Sigmoid colon (tissue), 6 donors: ENCODE measurements at regions not wholly inside any gene's neighbourhood (a gene's known extent, or its start where the extent isn't known, plus 50 kb on each side); places are given as distances from the start of the nearest gene placed in this dataset.

Experiments
- DNase-seq: peaks from one replicate; pipeline ENCODE4 v3.0.0-alpha.2; 2019
- H3K27ac ChIP-seq, 4 donors: fragments of 200-600 bp; sonication (generic); one replicate each; pipeline ENCODE4 v1.5.1; 2016 to 2019; ENCODE audit warnings: mild to moderate bottlenecking in 1 of 4
- H3K27me3 ChIP-seq, 3 donors: fragments of 200-600 bp; sonication (generic); one replicate each; pipeline ENCODE4 v1.5.1; 2019; ENCODE audit warnings: mild to moderate bottlenecking in 1 of 3
- H3K36me3 ChIP-seq, 4 donors: fragments of 200-600 bp; sonication (generic); one replicate each; pipeline ENCODE4 v1.5.1; 2016 to 2019
- H3K4me1 ChIP-seq, 4 donors: fragments of 200-600 bp; sonication (generic); one replicate each; pipeline ENCODE4 v1.5.1; 2017 to 2019
- H3K4me3 ChIP-seq, 4 donors: fragments of 200-600 bp; sonication (generic); one replicate each; pipeline ENCODE4 v1.5.1; 2017 to 2019; ENCODE audit warnings: mild to moderate bottlenecking in 2 of 4, moderate library complexity in 1 of 4
- H3K9me3 ChIP-seq, 4 donors: fragments of 200-600 bp in 3 of 4; sonication (generic) in 3 of 4; one replicate each; pipeline versions ENCODE4 v1.5.1 to v1.6.1; 2013 to 2019
- CTCF ChIP-seq, 4 experiments: fragments of 450-650 bp in 3 of 4; fragments of 200-600 bp in 1 of 4; IDR thresholded peaks; one replicate each; pipeline ENCODE4 v1.5.1; 2016 to 2019; ENCODE audit warnings: antibody characterized with exemption in 4 of 4, mild to moderate bottlenecking in 3 of 4, moderate library complexity in 2 of 4
- EP300 ChIP-seq, 4 donors: sonication (generic); formaldehyde crosslinking; IDR thresholded peaks; one replicate each; pipeline ENCODE4 v1.6.1; 2017; ENCODE audit warnings: antibody characterized with exemption in 4 of 4
- POLR2A ChIP-seq, 2 donors: fragments of 450-650 bp; IDR thresholded peaks; one replicate each; pipeline ENCODE4 v1.6.1; 2016; ENCODE audit warnings: antibody characterized with exemption in 2 of 2, mild to moderate bottlenecking in 2 of 2, moderate library complexity in 2 of 2
- POLR2AphosphoS5 ChIP-seq, 4 donors: sonication (generic); formaldehyde crosslinking; IDR thresholded peaks; one replicate each; pipeline ENCODE4 v1.6.1; 2017; ENCODE audit warnings: antibody characterized with exemption in 4 of 4
- WGBS, 2 donors: extraction: QIAGEN DNeasy Blood & Tissue Kit; methylation state at CpG; one replicate each; pipeline ENCODE4 v1.1.7; 2013; 5-methylcytosine and 5-hydroxymethylcytosine counted together
- intact Hi-C: fragments of 100-400 bp; cut with DNase I; formaldehyde crosslinking; loops from one replicate; pipeline ENCODE4 v1.15.1; 2023
- donor health status: healthy with polysubstance abuse.
- donor health status: healthy.

GRCh38 chr7:131630427-131630826, 74.0 kb upstream of the PODXL start:
- intact Hi-C loops = no loop called here
- H3K27me3 ChIP-seq = no peaks in the 10 kb centered on the region
- H3K36me3 ChIP-seq = no peaks in the 10 kb centered on the region
- 83 to 88% methylated on average over 4 of the region's 4 CpGs for WGBS, 2 donors
- no peaks in the 10 kb centered on the region for H3K9me3 ChIP-seq
- no peak for DNase-seq
- TF ChIP-seq POLR2A (IDR thresholded peaks at IDR 0.05) (no peak), CTCF (IDR thresholded peaks at IDR 0.05) (no peak), EP300 (IDR thresholded peaks at IDR 0.05) (no peak), POLR2AphosphoS5 (IDR thresholded peaks at IDR 0.05) (no peak)
- no peak overlapping the region for H3K27ac ChIP-seq
- peaks cover 0 to 14% (median 0%) of the 10 kb centered on the region in 4 donors for H3K4me1 ChIP-seq
- no peak overlapping the region for H3K4me3 ChIP-seq

GRCh38 chr7:131629217-131629882, 72.9 kb upstream of the PODXL start:
- no peaks in the 10 kb centered on the region for H3K9me3 ChIP-seq
- TF ChIP-seq CTCF (IDR thresholded peaks at IDR 0.05) = no peak
- H3K27me3 ChIP-seq = no peaks in the 10 kb centered on the region
- H3K27ac ChIP-seq = no peak overlapping the region
- H3K36me3 ChIP-seq = no peaks in the 10 kb centered on the region
- DNase-seq = no peak
- peaks cover 0 to 14% (median 0%) of the 10 kb centered on the region in 4 donors for H3K4me1 ChIP-seq
- 78 to 81% methylated on average over 13 of the region's 13 CpGs for WGBS, 2 donors
- intact Hi-C loops = no loop called here
- no peak overlapping the region for H3K4me3 ChIP-seq

DNA sequence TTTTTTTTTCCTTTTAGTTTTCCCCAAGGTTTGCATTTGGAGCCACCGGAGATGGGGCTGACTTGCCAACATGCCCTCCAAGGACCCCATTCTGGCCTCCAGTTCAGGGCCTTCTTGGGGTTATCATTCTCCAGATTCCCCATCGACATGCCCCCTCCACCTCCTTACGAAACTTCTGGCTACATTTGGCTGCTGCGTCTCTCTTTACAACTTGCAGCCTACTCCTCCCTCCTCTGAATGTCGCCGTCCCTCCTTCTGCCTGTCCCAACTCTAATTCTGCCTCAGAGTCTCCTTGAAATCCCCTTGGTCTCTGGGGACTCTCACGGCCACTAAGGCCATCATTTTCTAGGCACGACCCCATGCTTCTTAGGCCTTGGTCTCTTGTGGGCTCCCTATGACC, 72.2 kb upstream of the PODXL start:
- DNase-seq = no peak
- H3K4me3 ChIP-seq = no peak overlapping the region
- H3K36me3 ChIP-seq = no peaks in the 10 kb centered on the region
- H3K27ac ChIP-seq = no peak overlapping the region
- WGBS, 2 donors = 69 to 85% methylated on average over 8 of the region's 8 CpGs
- intact Hi-C loops = no loop called here
- no peaks in the 10 kb centered on the region for H3K27me3 ChIP-seq
- peaks cover 0 to 11% (median 0%) of the 10 kb centered on the region in 4 donors for H3K4me1 ChIP-seq
- no peaks in the 10 kb centered on the region for H3K9me3 ChIP-seq
- TF ChIP-seq POLR2AphosphoS5 (IDR thresholded peaks at IDR 0.05) = no peak
- TF ChIP-seq EP300 (IDR thresholded peaks at IDR 0.05) = no peak
- no peak for TF ChIP-seq POLR2A (IDR thresholded peaks at IDR 0.05)
- no peak for TF ChIP-seq CTCF (IDR thresholded peaks at IDR 0.05)

GRCh38 chr7:131627735-131628190, 71.3 kb upstream of the PODXL start:
- Histone ChIP-seq H3K27ac (no peak overlapping the region), H3K4me3 (no peak overlapping the region), H3K4me1 (peaks cover 0 to 8% (median 0%) of the 10 kb centered on the region in 4 donors), H3K36me3 (no peaks in the 10 kb centered on the region), H3K9me3 (no peaks in the 10 kb centered on the region), H3K27me3 (no peaks in the 10 kb centered on the region)
- WGBS, 2 donors = 13 to 56% methylated on average over 6 of the region's 6 CpGs
- no peak for DNase-seq
- TF ChIP-seq POLR2AphosphoS5 (IDR thresholded peaks at IDR 0.05) = no peak
- TF ChIP-seq EP300 (IDR thresholded peaks at IDR 0.05) = no peak
- no peak for TF ChIP-seq CTCF (IDR thresholded peaks at IDR 0.05)
- TF ChIP-seq POLR2A (IDR thresholded peaks at IDR 0.05) = no peak
- intact Hi-C loops = no loop called here

- H3K4me3 ChIP-seq = no peak overlapping the region
- intact Hi-C loops = no loop called here
- peaks cover 0 to 14% (median 4%) of the 10 kb centered on the region in 4 donors for H3K4me1 ChIP-seq
- TF ChIP-seq POLR2A (IDR thresholded peaks at IDR 0.05) (no peak), EP300 (IDR thresholded peaks at IDR 0.05) (no peak), CTCF (IDR thresholded peaks at IDR 0.05) (no peak), POLR2AphosphoS5 (IDR thresholded peaks at IDR 0.05) (no peak)
- no peaks in the 10 kb centered on the region for H3K27me3 ChIP-seq
- no peaks in the 10 kb centered on the region for H3K36me3 ChIP-seq
- no peaks in the 10 kb centered on the region for H3K9me3 ChIP-seq
- DNase-seq = no peak
- WGBS, 2 donors = 92% methylated on average over 6 of the region's 6 CpGs
- H3K27ac ChIP-seq = no peak overlapping the region
Measured at GRCh38 chr7:131626643-131627042, 70.2 kb upstream of the PODXL start.
